ENCODE measurements at regions not wholly inside any gene's neighbourhood (a gene's known extent, or its start where the extent isn't known, plus 50 kb on each side); places are given as distances from the start of the nearest gene placed in this dataset.

DNA sequence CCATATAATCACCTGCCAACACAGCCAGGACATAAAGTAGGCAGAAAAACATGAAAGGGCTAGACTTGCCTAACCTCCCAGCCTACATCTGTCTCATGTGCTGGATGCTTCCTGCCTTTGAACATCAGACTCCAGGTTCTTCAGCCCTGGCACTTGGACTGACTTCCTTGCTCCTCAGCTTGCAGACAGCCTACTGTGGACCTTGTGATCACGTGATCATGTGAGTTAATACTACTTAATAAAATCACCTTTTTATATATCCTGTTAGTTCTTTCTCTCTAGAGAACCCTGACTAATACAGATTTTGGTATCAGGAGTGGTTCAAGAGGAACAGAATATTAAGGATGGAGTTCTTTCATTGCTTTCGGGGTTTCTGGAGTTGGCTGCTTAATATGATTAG is 2867.6 kb downstream of the PCDH9 start:
- DNase-seq = no peak

GRCh38 chr13:64347664-64348063 is 2882.5 kb downstream of the PCDH9 start:
- no peak for DNase-seq

DNA sequence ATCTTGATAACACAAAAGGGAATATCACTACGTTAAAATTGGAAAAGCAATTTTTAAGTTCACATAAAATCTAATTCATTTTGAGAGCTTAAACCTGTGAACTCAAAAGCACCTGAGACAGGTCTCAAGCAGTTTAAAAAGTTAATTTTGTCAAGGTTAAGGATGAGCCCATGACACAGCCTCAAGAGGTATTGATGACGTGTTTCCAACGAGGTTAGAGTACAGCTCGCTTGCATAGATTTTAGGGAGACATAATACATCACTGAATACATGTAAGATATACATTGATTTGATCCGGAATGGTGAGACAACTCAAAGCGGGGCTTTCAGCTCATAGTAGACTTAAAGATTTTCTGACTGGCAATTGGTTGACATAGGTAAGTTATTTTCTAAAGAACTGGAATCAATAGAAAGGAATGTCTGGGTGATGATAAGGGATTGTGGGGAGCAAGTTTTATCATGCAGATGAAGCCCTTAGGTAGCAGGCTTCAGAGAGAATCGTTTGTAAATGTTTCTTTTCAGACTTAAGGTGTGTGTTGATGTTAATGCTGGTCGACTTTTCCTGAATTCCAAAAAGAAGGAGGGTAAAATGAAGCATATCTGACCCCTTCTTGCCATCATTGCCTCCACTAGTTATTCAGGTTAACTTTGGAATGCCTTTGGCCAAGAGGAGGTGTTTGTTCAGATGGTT is 2890.6 kb downstream of the PCDH9 start:
- DNase-seq = no peak

DNA sequence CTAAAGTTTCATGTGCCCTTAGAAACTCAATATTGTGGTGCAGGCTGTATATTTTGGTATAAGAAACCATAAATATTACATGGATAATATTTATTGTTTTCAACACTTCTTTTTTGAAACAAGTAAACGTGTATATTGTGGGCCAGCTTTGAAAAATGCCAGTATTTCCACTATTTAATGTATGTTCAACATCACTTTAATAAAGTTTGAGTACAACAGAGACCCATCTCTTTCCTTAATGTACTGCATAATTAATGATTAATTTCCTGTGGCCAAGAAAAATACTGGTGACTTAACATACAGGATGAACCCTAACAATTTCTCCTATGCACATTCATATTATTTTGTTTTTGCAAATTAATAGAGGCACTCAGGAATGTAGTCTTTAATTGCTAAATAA is 2891.5 kb downstream of the PCDH9 start:
- no peak for DNase-seq

DNA sequence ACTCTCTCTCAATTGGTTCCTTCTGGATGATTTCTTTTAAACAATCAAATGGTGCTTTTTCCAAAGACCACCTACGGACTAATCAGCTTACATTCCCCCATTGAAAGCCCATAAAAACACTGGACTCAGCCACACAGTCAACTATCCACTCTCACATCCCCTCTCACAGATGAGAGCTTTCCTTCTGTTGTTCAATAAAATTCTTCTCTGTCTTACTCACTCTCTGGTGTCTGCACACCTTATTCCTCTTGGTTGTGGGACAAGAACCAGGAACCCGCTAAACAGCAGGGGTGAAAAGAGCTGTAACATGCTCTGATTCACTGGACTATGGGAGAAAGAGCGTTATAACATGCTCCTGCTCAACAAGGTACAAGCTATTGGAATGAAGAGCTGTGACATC is 2896.2 kb downstream of the PCDH9 start:
- no peak for DNase-seq

GRCh38 chr13:64332048-64332447 is 2898.1 kb downstream of the PCDH9 start:
- no peak for DNase-seq

DNA sequence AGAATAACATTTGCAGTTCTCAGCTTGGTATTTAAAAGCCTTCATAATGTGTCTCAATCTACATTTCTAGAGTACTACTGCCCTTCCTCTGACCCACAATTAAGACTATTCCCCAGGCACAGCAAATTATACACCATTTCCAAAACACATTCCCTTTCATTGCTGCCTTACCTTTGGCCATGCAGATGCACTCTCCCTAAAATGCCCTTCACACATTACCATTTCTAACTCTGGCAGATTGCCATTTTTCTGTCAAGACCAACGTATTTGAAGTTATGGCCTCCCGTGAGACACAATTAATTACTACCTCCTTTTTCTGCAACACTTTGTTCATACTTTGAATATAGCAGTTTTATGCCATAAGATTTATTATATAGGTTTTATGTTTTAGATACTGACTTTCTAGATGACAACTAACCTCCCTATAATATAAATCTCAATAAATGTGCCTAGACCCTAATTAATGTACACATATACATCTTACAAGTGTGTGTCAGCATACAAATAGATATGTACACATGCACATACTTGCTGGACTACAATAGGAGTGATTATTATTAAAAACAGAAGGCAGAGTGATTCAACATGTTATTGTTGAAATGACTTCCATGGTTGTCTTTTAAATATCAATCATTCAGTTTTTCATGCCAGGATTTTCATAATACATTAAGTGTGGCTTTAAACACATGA is 2902.5 kb downstream of the PCDH9 start:
- no peak for DNase-seq

DNA sequence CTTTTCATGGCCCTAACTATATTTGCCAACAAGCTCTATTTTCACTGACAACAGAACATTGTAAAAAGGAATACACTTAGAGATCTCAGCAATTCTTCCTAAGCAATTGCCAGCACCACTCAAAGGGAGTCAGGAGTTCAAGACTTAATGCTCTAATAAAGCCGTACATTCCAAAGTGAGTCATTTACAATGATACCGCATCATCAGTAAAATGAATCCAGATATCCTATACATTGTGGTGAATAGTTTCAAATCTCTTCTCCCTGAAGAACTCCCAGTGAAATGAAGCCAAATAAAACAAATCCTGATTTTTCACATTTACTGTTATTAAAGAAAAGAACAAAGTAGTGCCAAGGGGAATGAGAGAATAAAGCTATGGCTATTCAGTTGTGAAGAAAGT is 2898.7 kb upstream of the PCDH20 start:
- no peak for DNase-seq

DNA sequence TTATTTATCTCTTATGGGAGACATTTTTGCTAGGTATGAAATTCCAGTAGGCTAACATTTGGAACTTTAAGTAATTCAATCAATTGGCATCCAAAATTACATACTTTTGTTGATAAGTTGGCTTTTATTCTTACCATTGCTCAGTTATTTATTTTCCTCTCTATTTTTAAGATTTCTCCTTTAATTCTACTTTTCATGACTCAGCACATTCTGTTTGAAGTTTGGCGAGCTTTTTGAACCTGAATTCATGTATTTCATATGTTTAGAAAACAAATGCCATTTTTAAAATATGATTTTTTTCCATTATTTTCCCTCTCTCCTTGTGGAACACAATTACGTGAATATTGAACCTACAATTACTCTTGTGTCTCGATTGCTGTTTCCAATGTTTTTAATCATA is 2896.3 kb upstream of the PCDH20 start:
- DNase-seq = no peak

- no peak for DNase-seq
Measured at GRCh38 chr13:64311112-64311511, 2895.5 kb upstream of the PCDH20 start.

- DNase-seq = no peak
Measured at GRCh38 chr13:64305246-64305645, 2889.6 kb upstream of the PCDH20 start.

- DNase-seq = no peak
Measured at GRCh38 chr13:64300239-64300638, 2884.6 kb upstream of the PCDH20 start.

DNA sequence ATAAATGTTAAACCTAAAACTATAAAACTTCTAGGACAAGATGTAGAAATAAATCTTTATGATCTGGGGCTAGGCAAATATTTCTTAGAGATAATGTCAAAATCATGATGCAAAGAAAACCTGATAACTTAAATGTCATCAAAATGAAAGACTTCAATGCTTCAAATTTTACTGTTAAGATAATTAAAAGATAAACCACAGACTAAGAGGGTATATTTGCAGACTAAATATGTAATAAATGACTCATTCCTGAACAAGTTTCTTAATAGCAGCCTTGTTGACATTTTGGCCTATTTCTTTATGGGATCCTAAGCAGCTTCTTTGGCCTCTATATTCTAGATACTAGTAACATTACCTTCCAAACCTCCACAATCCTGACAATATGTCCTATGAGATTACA is 2878.3 kb upstream of the PCDH20 start:
- no peak for DNase-seq

DNA sequence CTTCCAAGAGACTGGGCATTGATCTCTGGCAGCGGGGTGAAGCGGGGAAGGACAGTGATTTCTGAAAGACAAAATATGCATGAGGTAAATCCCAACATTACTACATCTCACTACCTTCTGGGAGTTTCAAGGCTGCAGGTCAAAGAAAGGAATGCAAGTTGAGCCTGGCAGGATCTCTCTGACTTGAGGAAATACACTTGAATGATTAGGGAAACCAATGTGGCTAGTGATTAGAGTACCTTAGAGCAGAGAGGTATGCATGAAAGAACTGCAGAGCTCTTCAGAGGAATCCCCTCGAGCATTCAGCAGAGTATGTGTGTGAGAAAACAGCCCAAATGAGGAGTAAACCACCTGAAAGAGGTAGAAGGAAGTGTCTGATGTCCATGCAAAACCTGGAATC is 2874.1 kb upstream of the PCDH20 start:
- no peak for DNase-seq

DNA sequence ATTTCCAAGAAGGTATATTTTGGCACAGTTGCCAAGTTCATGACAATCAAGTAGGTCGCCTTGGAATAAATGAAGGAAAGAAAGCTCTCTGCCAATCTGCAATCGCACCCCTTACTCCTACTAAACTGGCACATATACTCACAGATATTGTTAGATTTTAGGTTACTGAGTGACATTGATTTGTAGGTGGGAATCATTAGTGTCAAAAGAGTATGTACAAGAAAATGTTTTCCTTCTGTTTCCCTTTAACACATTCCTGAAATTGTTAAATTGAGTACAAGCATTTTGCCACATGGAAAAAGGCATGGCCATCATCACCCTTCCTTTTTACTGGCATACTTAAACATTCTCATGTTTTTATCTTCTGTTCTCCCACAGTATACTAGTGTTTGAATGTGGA is 2868.3 kb upstream of the PCDH20 start:
- DNase-seq = no peak

GRCh38 chr13:64278493-64278892 is 2862.8 kb upstream of the PCDH20 start:
- DNase-seq = no peak

DNA sequence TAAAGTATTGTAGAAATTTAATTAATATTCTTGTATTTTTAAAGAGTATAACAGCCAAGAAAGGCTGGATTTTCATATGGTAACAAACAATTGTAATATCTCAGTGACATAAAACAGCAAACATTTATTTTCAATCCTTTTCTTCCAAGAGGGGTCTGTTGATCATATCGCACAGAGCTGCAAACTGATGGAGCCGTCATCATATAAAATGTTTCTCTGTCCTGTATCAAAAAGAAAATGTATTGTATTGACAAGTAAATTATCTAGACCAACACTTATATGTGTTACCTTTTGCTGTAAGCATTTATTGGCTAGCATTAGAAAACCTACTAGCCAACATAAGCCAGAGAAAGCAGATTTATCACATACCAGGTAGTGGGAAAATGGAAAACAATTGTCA is 2861.4 kb upstream of the PCDH20 start:
- no peak for DNase-seq

DNA sequence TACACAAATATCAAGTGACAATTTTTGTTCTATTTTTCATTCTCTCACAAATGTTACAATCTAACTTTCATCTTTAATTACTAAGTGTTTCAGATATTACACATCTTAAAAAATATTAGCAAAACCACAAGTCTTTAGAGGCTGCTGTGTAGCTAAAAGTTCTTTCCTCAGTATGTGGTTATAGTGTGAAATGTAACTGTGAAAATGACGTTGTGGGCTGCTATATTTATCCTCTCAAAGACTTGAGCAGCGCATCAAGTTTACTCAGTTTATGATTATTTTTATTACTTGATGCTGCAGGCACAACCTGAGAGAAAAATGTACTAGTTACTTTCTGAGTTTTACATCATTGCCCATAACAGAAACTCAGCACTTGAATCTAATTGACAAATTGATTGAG is 2860.6 kb upstream of the PCDH20 start:
- no peak for DNase-seq

DNA sequence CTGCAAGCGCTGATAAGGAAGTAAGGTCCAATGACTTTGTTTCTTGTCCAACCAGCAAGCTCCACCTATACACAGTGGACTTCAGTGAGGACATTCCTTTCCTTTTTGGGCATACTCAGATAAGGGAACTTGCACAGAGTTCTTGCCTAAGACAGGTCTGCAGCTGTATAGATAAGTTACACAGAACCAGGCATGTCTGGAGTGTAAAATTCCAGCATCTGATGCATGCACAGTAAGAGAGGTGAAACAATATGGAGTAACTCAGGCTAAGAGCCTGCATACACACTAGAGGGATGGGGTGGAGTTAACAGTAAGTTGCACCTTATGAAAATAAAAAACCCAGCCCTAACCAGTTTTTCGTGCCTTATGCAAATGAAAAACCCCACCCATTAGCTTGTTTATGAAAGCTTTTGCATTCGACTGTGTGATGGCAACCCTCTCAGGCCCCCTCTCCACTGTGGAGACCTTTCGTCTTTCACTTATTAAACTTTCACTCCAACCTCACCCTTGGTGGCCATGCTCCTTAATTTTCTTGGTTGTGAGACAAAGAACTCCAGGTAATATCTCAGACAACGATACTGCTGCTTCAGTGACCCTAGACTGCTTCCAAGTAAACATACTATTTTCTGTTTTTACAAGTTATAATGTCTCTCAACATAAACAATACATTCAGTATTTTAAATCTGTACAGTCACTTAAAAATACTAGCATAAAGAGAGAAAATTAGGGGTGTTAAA is 2859.0 kb upstream of the PCDH20 start:
- no peak for DNase-seq

GRCh38 chr13:64273780-64274179 is 2858.1 kb upstream of the PCDH20 start:
- DNase-seq = no peak

DNA sequence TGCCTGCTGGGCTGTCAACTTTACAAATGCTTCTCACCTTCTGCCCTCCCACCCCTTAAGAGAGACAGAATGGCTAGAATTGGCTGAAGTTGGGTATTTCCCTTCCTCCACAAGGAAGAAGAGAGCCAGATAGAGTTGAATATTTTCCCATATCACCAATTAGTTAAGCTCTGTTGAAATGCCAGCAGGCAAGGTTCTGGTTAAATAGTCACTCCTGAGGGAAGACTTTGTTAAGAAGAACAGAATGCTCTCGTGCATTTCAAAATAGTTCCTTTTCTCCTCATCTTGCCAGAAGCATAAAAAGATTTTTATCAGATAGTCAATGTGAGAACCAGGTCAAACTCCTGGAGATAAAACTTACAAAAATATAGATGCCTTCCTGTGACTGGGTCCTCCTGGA is 2857.0 kb upstream of the PCDH20 start:
- DNase-seq = no peak

DNA sequence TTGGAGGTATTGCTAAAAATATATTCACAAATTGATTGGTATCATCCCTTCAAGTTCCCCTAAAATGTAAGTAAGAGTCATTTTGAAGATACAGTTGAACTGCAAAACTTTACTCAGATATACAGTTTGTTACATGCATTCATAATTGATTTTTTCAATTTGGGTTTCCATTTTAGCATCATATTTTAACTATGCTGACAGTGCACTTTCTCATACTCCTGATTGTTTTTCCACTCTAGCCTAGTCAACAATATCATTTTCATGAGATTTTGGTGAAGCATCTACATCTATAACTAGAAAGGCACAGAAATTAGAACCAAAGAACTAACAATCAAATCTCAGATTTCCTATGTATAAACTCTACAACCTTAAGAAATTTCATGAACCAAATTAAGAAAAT is 2850.4 kb upstream of the PCDH20 start:
- DNase-seq = no peak

DNA sequence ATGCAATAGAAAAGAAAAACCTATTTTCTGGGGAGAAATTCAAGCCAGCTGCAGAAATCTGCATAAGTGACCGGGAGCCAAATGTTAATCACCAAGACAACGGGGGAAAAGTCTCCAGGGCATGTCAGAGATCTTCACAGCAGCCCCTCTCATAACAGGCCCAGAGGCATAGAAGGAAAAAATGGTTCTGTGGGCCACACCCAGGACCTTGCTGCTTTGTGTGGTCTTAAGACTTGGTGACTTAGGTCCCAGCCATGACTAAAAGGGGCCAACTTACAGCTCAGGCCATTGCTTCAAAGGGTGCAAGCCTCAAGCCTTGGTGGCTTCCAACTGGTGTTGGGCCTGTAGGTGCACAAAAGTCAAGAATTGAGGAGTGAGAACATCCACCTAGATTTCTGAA is 2847.6 kb upstream of the PCDH20 start:
- DNase-seq = no peak

GRCh38 chr13:64256751-64257150 is 2841.1 kb upstream of the PCDH20 start:
- DNase-seq = no peak
